ENCODE measurements at regions not wholly inside any gene's neighbourhood (a gene's known extent, or its start where the extent isn't known, plus 50 kb on each side); places are given as distances from the start of the nearest gene placed in this dataset.
"Not testable (repeated sequence)": the region's sequence is repeated elsewhere in the genome, so short reads cannot be mapped to it uniquely, and the experiment has no call there.

GRCh38 chr14:89516173-89516572 lies 99.1 kb upstream of the FOXN3 start:
- no peaks in the 10 kb centered on the region for H3K9me3 ChIP-seq (ENCODE audit: control insufficient read depth, low read length, poor library complexity, severe bottlenecking)
- H3K36me3 Mint-ChIP-seq (ENCODE audit: low read depth): peaks cover 3% of the 10 kb centered on the region
- no peaks in the 10 kb centered on the region for H3K27me3 Mint-ChIP-seq
- no peak overlapping the region for H3K27ac Mint-ChIP-seq
- ATAC-seq (no peak), DNase-seq (no peak)
- no peak overlapping the region for H3K4me3 Mint-ChIP-seq
- H3K4me1 Mint-ChIP-seq: peaks cover 41% of the 10 kb centered on the region

DNA sequence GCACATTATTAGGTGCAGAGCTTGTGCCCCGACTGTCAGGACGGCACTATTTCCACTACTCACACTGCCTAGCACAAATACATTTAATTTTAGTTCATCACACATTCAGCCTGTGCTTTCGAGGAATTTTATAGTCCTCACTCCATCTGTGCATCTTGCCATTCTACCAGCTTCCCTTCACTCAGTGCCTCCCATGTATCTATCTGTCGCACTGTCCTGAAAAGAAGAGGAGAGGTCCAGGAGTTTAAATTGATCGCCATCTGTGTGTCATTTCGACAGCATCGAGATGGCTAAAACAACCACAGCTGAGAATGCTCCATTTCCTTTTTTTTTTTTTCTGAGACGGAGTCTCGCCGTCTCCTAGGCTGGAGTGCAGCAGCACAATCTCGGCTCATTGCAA lies 97.6 kb upstream of the FOXN3 start:
- DNase-seq (no peak), ATAC-seq (no peak)
- H3K36me3 Mint-ChIP-seq (ENCODE audit: low read depth): peaks cover 3% of the 10 kb centered on the region
- peaks cover 46% of the 10 kb centered on the region for H3K4me1 Mint-ChIP-seq
- no peak overlapping the region for H3K27ac Mint-ChIP-seq
- H3K27me3 Mint-ChIP-seq: no peaks in the 10 kb centered on the region
- H3K9me3 ChIP-seq (ENCODE audit: control insufficient read depth, low read length, poor library complexity, severe bottlenecking): no peaks in the 10 kb centered on the region
- H3K4me3 Mint-ChIP-seq: no peak overlapping the region

DNA sequence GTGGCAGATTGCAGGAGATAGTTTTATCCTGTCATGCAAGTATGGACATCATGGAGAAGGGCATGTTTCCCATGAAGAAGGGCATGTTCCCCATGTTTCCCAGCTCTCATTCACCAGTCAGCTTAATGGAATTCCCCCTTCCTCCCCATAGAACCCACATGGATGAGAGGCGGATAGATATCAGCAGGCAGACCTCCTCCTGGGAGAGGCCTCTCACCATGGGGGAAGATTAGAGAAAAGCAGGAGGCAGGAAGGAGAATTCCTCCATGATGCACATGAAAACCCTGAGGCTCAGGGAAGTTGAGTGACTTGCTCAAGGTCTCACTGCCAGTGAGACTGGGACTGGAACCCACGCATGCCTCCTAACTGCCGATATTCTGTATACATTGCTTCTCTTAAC lies 92.9 kb upstream of the FOXN3 start:
- DNase-seq (no peak), ATAC-seq (no peak)
- Mint-ChIP-seq H3K27me3 (no peaks in the 10 kb centered on the region), H3K27ac (peak overlapping the region; percentile 95), H3K4me1 (peaks cover 42% of the 10 kb centered on the region), H3K36me3 (ENCODE audit: low read depth) (no peaks in the 10 kb centered on the region), H3K4me3 (peak overlapping the region; percentile 89)
- H3K9me3 ChIP-seq (ENCODE audit: control insufficient read depth, low read length, poor library complexity, severe bottlenecking): no peaks in the 10 kb centered on the region

DNA sequence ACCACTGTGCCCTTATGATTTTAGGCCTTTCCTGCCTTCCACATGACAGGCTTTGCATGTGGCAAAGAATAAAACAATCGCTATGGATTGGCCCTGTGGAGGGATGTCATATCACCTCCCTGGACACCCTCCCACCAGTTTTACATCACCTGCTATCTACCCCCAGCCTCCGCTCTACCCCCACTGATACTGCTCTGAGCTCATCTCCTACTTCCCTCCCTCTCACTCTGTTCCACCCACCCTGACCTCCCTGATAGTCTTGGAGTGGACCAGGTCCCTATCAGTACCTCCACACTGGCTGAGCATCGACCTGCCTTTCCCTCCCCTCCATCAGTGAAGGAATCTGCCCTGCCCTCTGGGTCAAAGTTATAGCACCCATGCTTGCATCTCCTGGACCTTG lies 91.8 kb upstream of the FOXN3 start:
- ATAC-seq: no peak
- Mint-ChIP-seq H3K36me3 (ENCODE audit: low read depth) (no peaks in the 10 kb centered on the region), H3K4me1 (peaks cover 46% of the 10 kb centered on the region), H3K27me3 (no peaks in the 10 kb centered on the region), H3K27ac (peak overlapping the region; percentile 95), H3K4me3 (peak overlapping the region; percentile 25)
- H3K9me3 ChIP-seq (ENCODE audit: control insufficient read depth, low read length, poor library complexity, severe bottlenecking): no peaks in the 10 kb centered on the region
- no peak for DNase-seq

DNA sequence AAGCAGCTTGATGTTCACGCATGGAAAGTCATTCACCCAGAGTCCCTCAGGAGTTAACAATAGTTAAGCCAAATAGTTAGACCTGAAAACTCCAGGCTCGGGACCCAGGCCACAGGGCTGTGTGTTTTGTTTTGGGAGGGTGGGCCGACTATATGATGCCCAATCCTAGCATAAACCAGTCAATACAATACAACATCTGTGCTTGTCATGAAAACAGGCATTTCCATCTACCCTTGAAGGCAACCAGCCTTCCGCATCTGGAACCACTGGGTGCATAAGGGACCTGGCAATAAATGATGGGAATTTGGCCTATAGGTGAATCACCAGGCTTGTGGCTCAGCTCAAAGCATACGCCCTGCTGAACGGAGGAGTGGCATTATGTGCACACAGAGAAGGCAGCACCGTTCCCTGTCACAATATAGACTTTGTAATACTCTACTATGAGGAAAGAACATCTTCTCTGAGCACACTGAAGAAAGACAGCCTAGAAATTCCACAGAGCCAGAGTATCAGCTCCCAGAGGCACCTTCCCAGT lies 91.0 kb upstream of the FOXN3 start:
- Mint-ChIP-seq H3K4me1 (peaks cover 49% of the 10 kb centered on the region), H3K36me3 (ENCODE audit: low read depth) (no peaks in the 10 kb centered on the region), H3K4me3 (no peak overlapping the region), H3K27ac (peak overlapping the region; percentile 95), H3K27me3 (no peaks in the 10 kb centered on the region)
- DNase-seq: no peak
- ATAC-seq: no peak
- H3K9me3 ChIP-seq (ENCODE audit: control insufficient read depth, low read length, poor library complexity, severe bottlenecking): no peaks in the 10 kb centered on the region

DNA sequence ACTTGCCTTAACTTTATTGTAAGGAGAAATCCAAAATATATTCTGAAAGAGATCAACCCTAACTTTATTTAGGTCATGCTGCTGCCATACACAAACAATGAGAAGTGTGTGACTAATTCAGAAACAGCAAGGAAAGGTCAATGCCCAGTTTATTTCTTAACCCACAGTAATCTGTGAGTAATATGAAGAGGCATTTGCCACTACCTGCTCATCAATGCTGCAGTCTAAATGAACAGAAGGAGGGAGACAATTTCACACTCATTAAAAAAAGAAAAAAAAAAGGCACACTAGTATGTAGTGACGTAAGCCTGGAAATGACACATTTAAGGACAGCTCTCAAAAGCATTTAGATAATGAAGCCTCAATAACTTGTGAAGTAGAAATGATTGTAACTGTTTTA lies 90.5 kb upstream of the FOXN3 start:
- H3K36me3 Mint-ChIP-seq (ENCODE audit: low read depth): no peaks in the 10 kb centered on the region
- ATAC-seq: no peak
- no peaks in the 10 kb centered on the region for H3K27me3 Mint-ChIP-seq
- H3K4me3 Mint-ChIP-seq: no peak overlapping the region
- no peaks in the 10 kb centered on the region for H3K9me3 ChIP-seq (ENCODE audit: control insufficient read depth, low read length, poor library complexity, severe bottlenecking)
- H3K4me1 Mint-ChIP-seq: peaks cover 51% of the 10 kb centered on the region
- no peak overlapping the region for H3K27ac Mint-ChIP-seq
- no peak for DNase-seq

GRCh38 chr14:89506891-89507452 lies 89.9 kb upstream of the FOXN3 start:
- H3K9me3 ChIP-seq (ENCODE audit: control insufficient read depth, low read length, poor library complexity, severe bottlenecking); H3K27ac Mint-ChIP-seq; ATAC-seq; H3K4me3 Mint-ChIP-seq; H3K27me3 Mint-ChIP-seq; DNase-seq; H3K36me3 Mint-ChIP-seq (ENCODE audit: low read depth): not testable (repeated sequence)
- H3K4me1 Mint-ChIP-seq: peaks cover 45% of the 10 kb centered on the region

- H3K9me3 ChIP-seq (ENCODE audit: control insufficient read depth, low read length, poor library complexity, severe bottlenecking): no peaks in the 10 kb centered on the region
- no peak for DNase-seq
- Mint-ChIP-seq H3K4me3 (no peak overlapping the region), H3K27ac (peak overlapping the region; percentile 16), H3K4me1 (peaks cover 28% of the 10 kb centered on the region), H3K36me3 (ENCODE audit: low read depth) (peaks cover 3% of the 10 kb centered on the region), H3K27me3 (no peaks in the 10 kb centered on the region)
- peak; percentile 39 for ATAC-seq
Observed at GRCh38 chr14:89504602-89505313, 87.7 kb upstream of the FOXN3 start.

- H3K9me3 ChIP-seq (ENCODE audit: control insufficient read depth, low read length, poor library complexity, severe bottlenecking): no peaks in the 10 kb centered on the region
- ATAC-seq (no peak), DNase-seq (no peak)
- H3K4me1 Mint-ChIP-seq: peaks cover 27% of the 10 kb centered on the region
- no peak overlapping the region for H3K27ac Mint-ChIP-seq
- no peaks in the 10 kb centered on the region for H3K27me3 Mint-ChIP-seq
- peaks cover 3% of the 10 kb centered on the region for H3K36me3 Mint-ChIP-seq (ENCODE audit: low read depth)
- H3K4me3 Mint-ChIP-seq: no peak overlapping the region
Observed at GRCh38 chr14:89504091-89504490, 87.1 kb upstream of the FOXN3 start.

GRCh38 chr14:89503431-89503996 lies 86.5 kb upstream of the FOXN3 start:
- Mint-ChIP-seq H3K4me3 (no peak overlapping the region), H3K27me3 (no peaks in the 10 kb centered on the region), H3K36me3 (ENCODE audit: low read depth) (peaks cover 3% of the 10 kb centered on the region), H3K27ac (no peak overlapping the region), H3K4me1 (peaks cover 25% of the 10 kb centered on the region)
- DNase-seq (no peak), ATAC-seq (no peak)
- H3K9me3 ChIP-seq (ENCODE audit: control insufficient read depth, low read length, poor library complexity, severe bottlenecking): no peaks in the 10 kb centered on the region

DNA sequence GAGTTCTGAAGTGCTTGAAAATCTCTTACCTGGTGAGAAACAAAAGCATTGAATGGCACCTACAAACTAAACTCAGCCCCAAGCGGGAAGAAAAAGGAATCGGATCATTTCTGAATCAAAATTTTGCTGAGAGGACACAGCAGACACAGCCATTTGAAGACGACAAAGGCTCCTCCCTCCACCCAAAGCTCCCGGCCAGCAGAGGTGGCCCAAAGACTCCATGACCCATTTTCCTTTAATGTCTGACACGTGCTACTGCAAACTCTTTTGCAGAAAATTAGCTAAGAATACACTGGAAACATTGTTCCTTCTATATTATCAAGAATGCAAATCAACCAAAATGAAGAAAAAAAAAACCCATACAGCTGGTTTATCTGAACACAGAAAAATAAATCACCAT lies 85.9 kb upstream of the FOXN3 start:
- Mint-ChIP-seq H3K36me3 (ENCODE audit: low read depth) (peaks cover 3% of the 10 kb centered on the region), H3K4me1 (peaks cover 21% of the 10 kb centered on the region), H3K27ac (no peak overlapping the region), H3K4me3 (no peak overlapping the region), H3K27me3 (no peaks in the 10 kb centered on the region)
- ATAC-seq (no peak), DNase-seq (no peak)
- H3K9me3 ChIP-seq (ENCODE audit: control insufficient read depth, low read length, poor library complexity, severe bottlenecking): no peaks in the 10 kb centered on the region

- no peak for DNase-seq
- peaks cover 22% of the 10 kb centered on the region for H3K4me1 Mint-ChIP-seq
- no peaks in the 10 kb centered on the region for H3K9me3 ChIP-seq (ENCODE audit: control insufficient read depth, low read length, poor library complexity, severe bottlenecking)
- peak overlapping the region; percentile 16 for H3K27ac Mint-ChIP-seq
- no peaks in the 10 kb centered on the region for H3K27me3 Mint-ChIP-seq
- H3K36me3 Mint-ChIP-seq (ENCODE audit: low read depth): peaks cover 5% of the 10 kb centered on the region
- H3K4me3 Mint-ChIP-seq: no peak overlapping the region
- no peak for ATAC-seq
Observed at GRCh38 chr14:89501381-89501780, 84.3 kb upstream of the FOXN3 start.

DNA sequence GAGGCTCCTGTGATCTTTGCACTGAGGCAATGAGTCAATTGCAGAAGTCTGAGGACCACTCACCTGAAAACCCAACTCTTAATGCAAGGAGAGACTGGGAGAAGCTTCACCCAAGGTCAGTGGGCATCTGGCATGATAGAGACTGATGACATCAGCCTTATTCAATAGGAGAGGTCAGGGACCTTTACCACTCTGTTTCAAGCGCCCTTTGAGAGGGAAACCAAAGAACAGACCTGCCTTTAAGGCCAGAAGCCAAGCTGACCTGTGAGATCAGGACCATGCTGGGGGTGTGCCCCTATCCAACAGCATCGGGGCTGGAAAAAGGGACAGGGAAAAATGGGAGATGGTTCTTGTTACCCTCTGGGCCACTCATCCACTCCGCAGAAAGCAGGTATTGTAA lies 83.3 kb upstream of the FOXN3 start:
- H3K9me3 ChIP-seq (ENCODE audit: control insufficient read depth, low read length, poor library complexity, severe bottlenecking): no peaks in the 10 kb centered on the region
- no peaks in the 10 kb centered on the region for H3K27me3 Mint-ChIP-seq
- H3K27ac Mint-ChIP-seq: no peak overlapping the region
- peaks cover 24% of the 10 kb centered on the region for H3K4me1 Mint-ChIP-seq
- no peak overlapping the region for H3K4me3 Mint-ChIP-seq
- no peak for ATAC-seq
- no peak for DNase-seq
- H3K36me3 Mint-ChIP-seq (ENCODE audit: low read depth): peaks cover 5% of the 10 kb centered on the region

GRCh38 chr14:89498878-89499277 lies 81.8 kb upstream of the FOXN3 start:
- no peaks in the 10 kb centered on the region for H3K9me3 ChIP-seq (ENCODE audit: control insufficient read depth, low read length, poor library complexity, severe bottlenecking)
- no peak for DNase-seq
- Mint-ChIP-seq H3K27ac (no peak overlapping the region), H3K27me3 (no peaks in the 10 kb centered on the region), H3K36me3 (ENCODE audit: low read depth) (peaks cover 5% of the 10 kb centered on the region), H3K4me3 (no peak overlapping the region), H3K4me1 (peaks cover 19% of the 10 kb centered on the region)
- no peak for ATAC-seq
